Gastrocnemius medialis (tissue), 4 donors: ENCODE measurements at regions not wholly inside any gene's neighbourhood (a gene's known extent, or its start where the extent isn't known, plus 50 kb on each side); places are given as distances from the start of the nearest gene placed in this dataset.

Experiments used
- ATAC-seq, 2 donors: fragments of 150-250 bp; one replicate each; pipeline ENCODE4 v1.9.1; 2016
- DNase-seq, 2 donors: peaks; one replicate each; pipeline ENCODE4 v3.0.0-alpha.2; 2019
- H3K27ac ChIP-seq, 4 donors: fragments of 200-600 bp; sonication (generic); 1 replicate in 1 of 4; 2 replicates in 3 of 4; pipeline ENCODE4 v1.5.1; 2016 to 2018; ENCODE audit warnings: mild to moderate bottlenecking in 2 of 4, moderate library complexity in 1 of 4
- H3K27me3 ChIP-seq, 3 donors: fragments of 200-600 bp; sonication (generic) in 2 of 3; 1 replicate in 1 of 3; 2 replicates in 2 of 3; pipeline versions ENCODE4 v1.5.1 to v1.6.0; 2016 to 2019; ENCODE audit warnings: mild to moderate bottlenecking in 1 of 3, moderate library complexity in 1 of 3
- H3K36me3 ChIP-seq, 2 donors: fragments of 200-600 bp; sonication (generic) in 1 of 2; one replicate each; pipeline ENCODE4 v1.5.1; 2017 to 2018
- H3K4me1 ChIP-seq, 2 donors: fragments of 200-600 bp; sonication (generic) in 1 of 2; one replicate each; pipeline ENCODE4 v1.5.1; 2016 to 2017; ENCODE audit warnings: mild to moderate bottlenecking in 2 of 2
- H3K4me3 ChIP-seq, 4 donors: fragments of 200-600 bp; sonication (generic) in 3 of 4; 1 replicate in 1 of 4; 2 replicates in 3 of 4; pipeline ENCODE4 v1.5.1; 2016 to 2019; ENCODE audit warnings: mild to moderate bottlenecking in 2 of 4
- H3K9me3 ChIP-seq, 3 donors: fragments of 200-600 bp; sonication (generic) in 2 of 3; 1 replicate in 1 of 3; 2 replicates in 2 of 3; pipeline ENCODE4 v1.5.1; 2016 to 2019
- CTCF ChIP-seq, 5 experiments: fragments of 450-650 bp in 3 of 5; fragments of 200-600 bp in 2 of 5; sonication (generic) in 2 of 5; IDR thresholded peaks in 4 of 5; conservative IDR thresholded peaks in 1 of 5; 1 replicate in 4 of 5; 2 replicates in 1 of 5; pipeline ENCODE4 v1.5.1; 2016 to 2019; ENCODE audit warnings: antibody characterized with exemption in 5 of 5, mild to moderate bottlenecking in 3 of 5, moderate library complexity in 3 of 5
- POLR2A ChIP-seq, 2 donors: fragments of 450-650 bp; IDR thresholded peaks; one replicate each; pipeline ENCODE4 v1.6.1; 2017; ENCODE audit warnings: antibody characterized with exemption in 2 of 2, mild to moderate bottlenecking in 2 of 2, moderate library complexity in 2 of 2
- in situ Hi-C, 4 donors: fragments of 200-750 bp; cut with MboI; loops; one replicate each; pipeline versions ENCODE4 v1.15.0 to v1.8.0; 2017; ENCODE audit warnings: low sequenced_read_pairs in 4 of 4
- intact Hi-C: fragments of 100-400 bp; cut with DNase I; formaldehyde crosslinking; loops from one replicate; pipeline ENCODE4 v1.15.1; 2023; ENCODE audit warnings: low total_unique reads

- Histone ChIP-seq H3K36me3 (no peaks in the 10 kb centered on the region), H3K27me3 (no peaks in the 10 kb centered on the region), H3K4me3 (no peak overlapping the region), H3K27ac (no peak overlapping the region), H3K4me1 (no peaks in the 10 kb centered on the region), H3K9me3 (no peaks in the 10 kb centered on the region)
- ATAC-seq (no peak), DNase-seq (no peak)
- in situ Hi-C loops (no loop called here), intact Hi-C loops (no loop called here)
- no peak for TF ChIP-seq CTCF (IDR thresholded peaks at IDR 0.05 in 4 of 5, conservative IDR thresholded peaks at IDR 0.05 in 1 of 5)
- no peak for TF ChIP-seq POLR2A (IDR thresholded peaks at IDR 0.05)
Observed at GRCh38 chr2:121137571-121137970, 147.4 kb downstream of the TFCP2L1 start.

GRCh38 chr2:121140734-121141133 is 144.3 kb downstream of the TFCP2L1 start:
- H3K36me3 ChIP-seq = no peaks in the 10 kb centered on the region
- ATAC-seq = no peak
- intact Hi-C loops = loop anchor here (10.0 kb wide), 1 partner anchor 84 kb away; no protein-coding TSS in a partner anchor
- H3K4me3 ChIP-seq = no peak overlapping the region
- no peak overlapping the region for H3K27ac ChIP-seq
- no peak for DNase-seq
- H3K4me1 ChIP-seq = no peaks in the 10 kb centered on the region
- in situ Hi-C loops = no loop called here
- H3K9me3 ChIP-seq = no peaks in the 10 kb centered on the region
- H3K27me3 ChIP-seq = no peaks in the 10 kb centered on the region
- TF ChIP-seq CTCF (IDR thresholded peaks at IDR 0.05 in 4 of 5, conservative IDR thresholded peaks at IDR 0.05 in 1 of 5) (no peak), POLR2A (IDR thresholded peaks at IDR 0.05) (no peak)

GRCh38 chr2:121142452-121142851 is 142.6 kb downstream of the TFCP2L1 start:
- Histone ChIP-seq H3K27me3 (no peaks in the 10 kb centered on the region), H3K27ac (no peak overlapping the region), H3K4me1 (peaks cover 0 to 14% of the 10 kb centered on the region in 2 donors), H3K4me3 (no peak overlapping the region), H3K36me3 (no peaks in the 10 kb centered on the region), H3K9me3 (no peaks in the 10 kb centered on the region)
- DNase-seq (no peak), ATAC-seq (no peak)
- in situ Hi-C loops = no loop called here
- TF ChIP-seq POLR2A (IDR thresholded peaks at IDR 0.05) (no peak), CTCF (IDR thresholded peaks at IDR 0.05 in 4 of 5, conservative IDR thresholded peaks at IDR 0.05 in 1 of 5) (no peak)
- intact Hi-C loops = loop anchor here (10.0 kb wide), 1 partner anchor 82 kb away; no protein-coding TSS in a partner anchor

- Histone ChIP-seq H3K36me3 (no peaks in the 10 kb centered on the region), H3K9me3 (no peaks in the 10 kb centered on the region), H3K4me3 (no peak overlapping the region), H3K4me1 (peaks cover 0 to 14% of the 10 kb centered on the region in 2 donors), H3K27me3 (no peaks in the 10 kb centered on the region), H3K27ac (no peak overlapping the region)
- no peak for ATAC-seq
- intact Hi-C loops (loop anchor here (10.0 kb wide), 1 partner anchor 81 kb away; no protein-coding TSS in a partner anchor), in situ Hi-C loops (no loop called here)
- DNase-seq = no peak
- TF ChIP-seq POLR2A (IDR thresholded peaks at IDR 0.05) = no peak
- TF ChIP-seq CTCF (IDR thresholded peaks at IDR 0.05 in 4 of 5, conservative IDR thresholded peaks at IDR 0.05 in 1 of 5) = no peak
Observed at GRCh38 chr2:121144111-121144510, 140.9 kb downstream of the TFCP2L1 start.

- no peaks in the 10 kb centered on the region for H3K9me3 ChIP-seq
- no peak overlapping the region for H3K4me3 ChIP-seq
- TF ChIP-seq CTCF (IDR thresholded peaks at IDR 0.05 in 4 of 5, conservative IDR thresholded peaks at IDR 0.05 in 1 of 5) (no peak), POLR2A (IDR thresholded peaks at IDR 0.05) (no peak)
- DNase-seq (no peak), ATAC-seq (no peak)
- intact Hi-C loops = loop anchor here (10.0 kb wide), 1 partner anchor 78 kb away; no protein-coding TSS in a partner anchor
- H3K27me3 ChIP-seq = no peaks in the 10 kb centered on the region
- no peak overlapping the region for H3K27ac ChIP-seq
- in situ Hi-C loops = no loop called here
- no peaks in the 10 kb centered on the region for H3K36me3 ChIP-seq
- peaks cover 0 to 14% of the 10 kb centered on the region in 2 donors for H3K4me1 ChIP-seq
Observed at GRCh38 chr2:121146630-121147029, 138.4 kb downstream of the TFCP2L1 start.
